H9 (cell line): ENCODE measurements at regions not wholly inside any gene's neighbourhood (a gene's known extent, or its start where the extent isn't known, plus 50 kb on each side); places are given as distances from the start of the nearest gene placed in this dataset.

Experiments
- DNase-seq: peaks from one replicate; pipeline ENCODE4 v3.0.0-alpha.2; 2017
- H2AFZ ChIP-seq: one replicate; pipeline ENCODE4 v1.6.1; 2013; ENCODE audit warnings: mild to moderate bottlenecking, low read length, control low read depth, moderate library complexity
- H2AK5ac ChIP-seq: 2 replicates; pipeline ENCODE4 v1.6.1; 2013; ENCODE audit warnings: low read length, control low read depth, mixed read lengths; ENCODE audit not compliant: insufficient read length
- H2BK120ac ChIP-seq: one replicate; pipeline ENCODE4 v1.6.1; 2013; ENCODE audit warnings: low read depth, mild to moderate bottlenecking, low read length, control low read depth, inconsistent platforms; ENCODE audit not compliant: poor library complexity, severe bottlenecking
- H2BK12ac ChIP-seq: 2 replicates; pipeline ENCODE4 v1.6.1; 2013; ENCODE audit warnings: low read length, control low read depth, mixed read lengths, low read depth; ENCODE audit not compliant: insufficient read length
- H2BK15ac ChIP-seq: 2 replicates; pipeline ENCODE4 v1.6.1; 2013; ENCODE audit warnings: low read depth, low read length, control low read depth
- H2BK20ac ChIP-seq: one replicate; pipeline ENCODE4 v1.6.1; 2013; ENCODE audit warnings: low read depth, mild to moderate bottlenecking, low read length, control low read depth, inconsistent platforms; ENCODE audit not compliant: poor library complexity, severe bottlenecking
- H2BK5ac ChIP-seq: 2 replicates; pipeline ENCODE4 v1.6.1; 2013; ENCODE audit warnings: low read length, control low read depth, mixed read lengths; ENCODE audit not compliant: insufficient read length
- H3K14ac ChIP-seq: 2 replicates; pipeline ENCODE4 v1.6.1; 2013; ENCODE audit warnings: low read length, control low read depth; ENCODE audit not compliant: insufficient read depth
- H3K18ac ChIP-seq: 2 replicates; pipeline ENCODE4 v1.6.1; 2013; ENCODE audit warnings: low read depth, mild to moderate bottlenecking, mixed read lengths, low read length, control low read depth; ENCODE audit not compliant: insufficient read length
- H3K23ac ChIP-seq: 2 replicates; pipeline ENCODE4 v1.6.1; 2013; ENCODE audit warnings: low read length, control low read depth, mixed read lengths, low read depth; ENCODE audit not compliant: insufficient read length
- H3K23me2 ChIP-seq: 2 replicates; pipeline ENCODE4 v1.6.1; 2013; ENCODE audit warnings: low read depth, mild to moderate bottlenecking, mixed read lengths, low read length, control low read depth; ENCODE audit not compliant: insufficient read length, poor library complexity, severe bottlenecking
- H3K27ac ChIP-seq: 2 replicates; pipeline ENCODE4 v1.5.1; 2013; ENCODE audit warnings: low read length, control low read depth, mixed read lengths, low read depth; ENCODE audit not compliant: insufficient read length
- H3K27me3 ChIP-seq: 2 replicates; pipeline ENCODE4 v1.6.1; 2013; ENCODE audit warnings: low read length, control low read depth, inconsistent platforms; ENCODE audit not compliant: insufficient read depth
- H3K4ac ChIP-seq: 2 replicates; pipeline ENCODE4 v1.6.1; 2013; ENCODE audit warnings: low read depth, mild to moderate bottlenecking, control low read depth, inconsistent platforms, low read length, moderate library complexity
- H3K4me1 ChIP-seq: 2 replicates; pipeline ENCODE4 v1.6.1; 2013; ENCODE audit warnings: low read length, control low read depth, inconsistent platforms; ENCODE audit not compliant: insufficient read depth
- H3K4me2 ChIP-seq: 2 replicates; pipeline ENCODE4 v1.6.1; 2013; ENCODE audit warnings: low read length, control low read depth, mixed read lengths; ENCODE audit not compliant: insufficient read length, insufficient read depth
- H3K56ac ChIP-seq: 2 replicates; pipeline ENCODE4 v1.6.1; 2013; ENCODE audit warnings: low read depth, mild to moderate bottlenecking, mixed read lengths, low read length, control low read depth; ENCODE audit not compliant: insufficient read length
- H3K79me1 ChIP-seq: 2 replicates; pipeline ENCODE4 v1.6.1; 2013; ENCODE audit warnings: low read depth, mild to moderate bottlenecking, moderate library complexity, low read length, control low read depth, inconsistent platforms; ENCODE audit not compliant: insufficient read depth, poor library complexity, severe bottlenecking
- H3K79me2 ChIP-seq: 2 replicates; pipeline ENCODE4 v1.6.1; 2013; ENCODE audit warnings: low read length, control low read depth, inconsistent platforms; ENCODE audit not compliant: insufficient read depth
- H3K9ac ChIP-seq: 2 replicates; pipeline ENCODE4 v1.6.1; 2013; ENCODE audit warnings: low read length, control low read depth, mixed read lengths; ENCODE audit not compliant: insufficient read length; ENCODE audit errors: extremely low read depth
- H3K9me3 ChIP-seq: one replicate; pipeline ENCODE4 v1.6.1; 2013; ENCODE audit warnings: low read depth, low read length, inconsistent platforms; ENCODE audit not compliant: control insufficient read depth
- H3T11ph ChIP-seq: one replicate; pipeline ENCODE4 v1.6.1; 2013; ENCODE audit warnings: mild to moderate bottlenecking, low read length, control low read depth, inconsistent platforms
- H4K20me1 ChIP-seq: one replicate; pipeline ENCODE4 v1.6.1; 2013; ENCODE audit not compliant: control insufficient read depth, insufficient read length, insufficient read depth
- H4K5ac ChIP-seq: 2 replicates; pipeline ENCODE4 v1.6.1; 2013; ENCODE audit warnings: low read depth, mild to moderate bottlenecking, mixed read lengths, low read length, control low read depth; ENCODE audit not compliant: insufficient read length
- H4K8ac ChIP-seq: replicated peaks from 2 replicates; pipeline ENCODE4 v1.6.1; 2013; ENCODE audit warnings: low read length, control low read depth, mixed read lengths, low read depth; ENCODE audit not compliant: insufficient read length
- H4K91ac ChIP-seq: 2 replicates; pipeline ENCODE4 v1.6.1; 2013; ENCODE audit warnings: low read depth, mild to moderate bottlenecking, moderate library complexity, mixed read lengths, low read length, control low read depth; ENCODE audit not compliant: insufficient read length
- H3K27ac Mint-ChIP-seq, 3 experiments: 2 replicates in 2 of 3; 3 replicates in 1 of 3; pipeline ENCODE4 v1.8.0; 2020 to 2021; ENCODE audit warnings: mixed read lengths in 3 of 3, mild to moderate bottlenecking in 1 of 3, moderate library complexity in 1 of 3
- H3K27me3 Mint-ChIP-seq: 2 replicates; pipeline ENCODE4 v1.8.0; 2021; ENCODE audit warnings: low read depth, mild to moderate bottlenecking, moderate library complexity, mixed read lengths
- H3K36me3 Mint-ChIP-seq, 3 experiments: 2 replicates in 2 of 3; 3 replicates in 1 of 3; pipeline ENCODE4 v1.8.0; 2020 to 2021; ENCODE audit warnings: low read depth in 3 of 3, mixed read lengths in 3 of 3; ENCODE audit not compliant: insufficient read depth in 1 of 3
- H3K4me1 Mint-ChIP-seq, 2 experiments: 2 replicates each; pipeline ENCODE4 v1.8.0; 2020; ENCODE audit warnings: mixed read lengths in 2 of 2
- H3K4me3 Mint-ChIP-seq, 2 experiments: 2 replicates in 1 of 2; 3 replicates in 1 of 2; pipeline ENCODE4 v1.8.0; 2020 to 2021; ENCODE audit warnings: mild to moderate bottlenecking in 2 of 2, mixed read lengths in 2 of 2, moderate library complexity in 1 of 2
- H3K9me3 Mint-ChIP-seq, 2 experiments: 2 replicates in 1 of 2; 3 replicates in 1 of 2; pipeline ENCODE4 v1.8.0; 2020; ENCODE audit warnings: mild to moderate bottlenecking in 2 of 2, mixed read lengths in 2 of 2, moderate library complexity in 1 of 2
- CTCF ChIP-seq: fragments of 200-600 bp; sonication (generic); conservative IDR thresholded peaks from 3 replicates; pipeline ENCODE4 v1.8.0; 2021; ENCODE audit warnings: antibody characterized with exemption, mild to moderate bottlenecking
- WGBS: extraction: QIAGEN DNeasy Blood & Tissue Kit; methylation state at CpG from one replicate; pipeline ENCODE4 v1.1.7; 2013; ENCODE audit warnings: missing lambda C conversion rate, low lambda C conversion rate, mixed read lengths; ENCODE audit not compliant: insufficient read length; ENCODE audit errors: extremely low coverage; 5-methylcytosine and 5-hydroxymethylcytosine counted together

GRCh38 chr15:87573534-87573933, 683.0 kb downstream of the NTRK3 start:
- no peak overlapping the region for H3K18ac ChIP-seq
- H2BK15ac ChIP-seq = no peak overlapping the region
- H2AFZ ChIP-seq = no peak overlapping the region
- no peak overlapping the region for H3K9ac ChIP-seq
- TF ChIP-seq CTCF = no peak
- no peak overlapping the region for H3K56ac ChIP-seq
- Mint-ChIP-seq H3K27me3 (no peaks in the 10 kb centered on the region), H3K9me3 (no peaks in the 10 kb centered on the region), H3K4me1 (no peaks in the 10 kb centered on the region), H3K27ac (no peak overlapping the region), H3K36me3 (no peaks in the 10 kb centered on the region), H3K4me3 (no peak overlapping the region)
- no peak overlapping the region for H3T11ph ChIP-seq
- DNase-seq = no peak
- H2BK120ac ChIP-seq = no peak overlapping the region
- no peaks in the 10 kb centered on the region for H3K79me2 ChIP-seq
- no peaks in the 10 kb centered on the region for H3K79me1 ChIP-seq
- H2BK5ac ChIP-seq = no peak overlapping the region
- no peak overlapping the region for H2BK12ac ChIP-seq
- no peak overlapping the region for H3K23ac ChIP-seq
- H3K4me2 ChIP-seq = no peak overlapping the region
- no peak overlapping the region for H3K14ac ChIP-seq
- no peaks in the 10 kb centered on the region for H4K20me1 ChIP-seq
- no CpG with 5 or more reads among the region's 1 CpG for WGBS
- no peak overlapping the region for H4K91ac ChIP-seq
- H3K4me1 ChIP-seq = no peaks in the 10 kb centered on the region
- H4K5ac ChIP-seq = no peak overlapping the region
- no peaks in the 10 kb centered on the region for H3K23me2 ChIP-seq
- H3K4ac ChIP-seq = no peak overlapping the region
- no peak overlapping the region for H4K8ac ChIP-seq
- H2AK5ac ChIP-seq = no peak overlapping the region
- H3K27ac ChIP-seq = no peak overlapping the region
- no peak overlapping the region for H2BK20ac ChIP-seq
- no peaks in the 10 kb centered on the region for H3K9me3 ChIP-seq
- no peaks in the 10 kb centered on the region for H3K27me3 ChIP-seq
